GM20431 (cell line): ENCODE measurements at regions not wholly inside any gene's neighbourhood (a gene's known extent, or its start where the extent isn't known, plus 50 kb on each side); places are given as distances from the start of the nearest gene placed in this dataset.

ENCODE experiments used
- in situ Hi-C: fragments of 300-500 bp; cut with MseI, MboI; formaldehyde crosslinking; loops from one replicate; pipeline ENCODE4 v1.15.0; 2020; ENCODE audit warnings: low sequenced_read_pairs; ENCODE audit not compliant: unreplicated experiment

GRCh38 chr16:11401161-11402050 is 56.1 kb downstream of the RMI2 start:
- in situ Hi-C loops = loop anchor here (25.0 kb wide), 2 partner anchors 236 to 411 kb away; no protein-coding TSS in a partner anchor

GRCh38 chr16:11402051-11402744 is 56.9 kb downstream of the RMI2 start:
- in situ Hi-C loops = loop anchor here (25.0 kb wide), 2 partner anchors 235 to 410 kb away; no protein-coding TSS in a partner anchor

GRCh38 chr16:11402745-11403533 is 57.7 kb downstream of the RMI2 start:
- in situ Hi-C loops = loop anchor here (25.0 kb wide), 2 partner anchors 234 to 409 kb away; no protein-coding TSS in a partner anchor

GRCh38 chr16:11403534-11403795 is 58.2 kb downstream of the RMI2 start:
- in situ Hi-C loops = loop anchor here (25.0 kb wide), 2 partner anchors 234 to 409 kb away; no protein-coding TSS in a partner anchor

- in situ Hi-C loops = loop anchor here (25.0 kb wide), 2 partner anchors 233 to 408 kb away; no protein-coding TSS in a partner anchor
These were observed 58.7 kb downstream of the RMI2 start for GRCh38 chr16:11403920-11404319.

- in situ Hi-C loops = loop anchor here (25.0 kb wide), 2 partner anchors 233 to 408 kb away; no protein-coding TSS in a partner anchor
These were observed 59.3 kb downstream of the RMI2 start for GRCh38 chr16:11404603-11405002.

GRCh38 chr16:11405331-11406176 is 60.3 kb downstream of the RMI2 start:
- in situ Hi-C loops = loop anchor here (25.0 kb wide), 2 partner anchors 232 to 407 kb away; no protein-coding TSS in a partner anchor

GRCh38 chr16:11406177-11406560 is 60.9 kb downstream of the RMI2 start:
- in situ Hi-C loops = loop anchor here (25.0 kb wide), 2 partner anchors 231 to 406 kb away; no protein-coding TSS in a partner anchor

GRCh38 chr16:11407047-11407982 is 62.1 kb downstream of the RMI2 start:
- in situ Hi-C loops = loop anchor here (25.0 kb wide), 2 partner anchors 230 to 405 kb away; no protein-coding TSS in a partner anchor

GRCh38 chr16:11408216-11408615 is 63.0 kb downstream of the RMI2 start:
- in situ Hi-C loops = loop anchor here (25.0 kb wide), 2 partner anchors 229 to 404 kb away; no protein-coding TSS in a partner anchor

- in situ Hi-C loops = loop anchor here (25.0 kb wide), 2 partner anchors 228 to 403 kb away; no protein-coding TSS in a partner anchor
These were observed 64.1 kb downstream of the RMI2 start for GRCh38 chr16:11409398-11409797.

- in situ Hi-C loops = loop anchor here (25.0 kb wide), 2 partner anchors 227 to 402 kb away; no protein-coding TSS in a partner anchor
These were observed 65.3 kb downstream of the RMI2 start for GRCh38 chr16:11410376-11411058.

- in situ Hi-C loops = loop anchor here (25.0 kb wide), 2 partner anchors 226 to 401 kb away; no protein-coding TSS in a partner anchor
These were observed 65.8 kb downstream of the RMI2 start for GRCh38 chr16:11411059-11411550.

GRCh38 chr16:11412175-11412904 is 67.1 kb downstream of the RMI2 start:
- in situ Hi-C loops = loop anchor here (25.0 kb wide), 2 partner anchors 225 to 400 kb away; no protein-coding TSS in a partner anchor

GRCh38 chr16:11412965-11413887 is 68.0 kb downstream of the RMI2 start:
- in situ Hi-C loops = loop anchor here (25.0 kb wide), 2 partner anchors 224 to 399 kb away; no protein-coding TSS in a partner anchor
